GM19397 (cell line): ENCODE measurements at regions not wholly inside any gene's neighbourhood (a gene's known extent, or its start where the extent isn't known, plus 50 kb on each side); places are given as distances from the start of the nearest gene placed in this dataset.
"Not testable (repeated sequence)": the region's sequence is repeated elsewhere in the genome, so short reads cannot be mapped to it uniquely, and the experiment has no call there.

ENCODE experiments used
- ATAC-seq: cut with Tn5 transposase; IDR thresholded peaks from one replicate; pipeline ENCODE4 v1.9.1; 2021; ENCODE audit warnings: mild to moderate bottlenecking, moderate library complexity; ENCODE audit not compliant: unreplicated experiment

DNA sequence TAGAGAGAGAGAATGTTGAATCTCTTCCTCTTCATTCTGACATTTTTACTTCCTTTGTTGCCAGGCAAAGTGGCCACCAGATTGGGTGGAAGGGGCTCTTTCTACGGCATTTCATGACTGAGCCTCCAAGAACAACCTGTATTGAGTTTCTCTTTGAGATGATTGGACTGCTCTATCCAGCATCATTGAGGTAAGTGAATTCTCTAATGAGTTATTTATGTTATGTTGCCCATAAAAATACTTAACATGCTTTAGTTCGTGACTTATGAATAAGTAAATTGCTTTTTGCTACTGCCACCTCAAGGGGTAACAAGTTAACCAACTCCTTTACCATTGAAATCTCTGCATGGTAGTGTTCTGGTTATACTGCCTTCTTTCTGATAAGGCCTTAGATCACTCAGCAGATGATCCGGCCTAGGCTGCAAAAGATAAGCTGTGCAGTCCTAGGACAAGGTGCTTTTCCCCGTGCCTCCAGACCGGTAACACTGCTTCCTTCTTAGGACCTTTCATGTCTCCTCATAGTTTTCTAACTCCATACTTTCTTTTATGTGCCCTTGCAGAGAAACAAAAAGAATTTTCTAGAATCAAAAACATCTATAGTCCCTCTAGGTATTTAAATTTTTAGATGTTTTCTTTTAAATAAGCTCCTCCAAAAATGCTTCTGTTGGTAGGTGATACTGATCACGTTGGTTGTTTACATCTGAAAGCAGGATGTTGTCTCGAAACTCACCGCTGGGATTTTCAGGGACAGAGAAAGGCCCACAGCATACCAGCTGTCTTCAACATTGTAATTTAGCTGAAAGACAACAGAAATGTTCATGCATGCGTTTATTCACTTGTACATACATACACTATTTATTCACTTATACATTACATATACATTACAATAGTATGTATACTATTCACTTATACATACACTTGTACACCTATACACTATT, 157.1 kb upstream of the RBPJ start:
- ATAC-seq, result no peak

DNA sequence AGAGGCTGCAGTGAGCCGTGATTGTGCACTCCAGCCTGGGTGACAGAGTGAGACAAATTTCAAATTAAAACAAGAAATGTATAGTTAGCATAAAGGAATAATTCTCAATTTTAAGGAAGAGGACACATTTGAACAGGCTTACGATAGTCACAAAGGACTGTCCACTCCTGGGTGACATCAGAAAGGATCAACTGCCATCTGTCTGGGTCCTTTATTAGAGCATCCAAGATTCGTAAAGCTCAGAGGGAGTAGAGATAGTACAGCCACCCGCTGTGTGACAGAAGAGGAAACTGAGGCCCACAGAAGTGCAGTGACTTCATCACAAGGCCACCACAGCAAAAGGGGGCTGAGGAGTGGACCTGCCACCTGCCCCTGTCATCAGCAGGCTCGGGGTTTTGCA, 149.3 kb upstream of the RBPJ start:
- no peak for ATAC-seq

DNA sequence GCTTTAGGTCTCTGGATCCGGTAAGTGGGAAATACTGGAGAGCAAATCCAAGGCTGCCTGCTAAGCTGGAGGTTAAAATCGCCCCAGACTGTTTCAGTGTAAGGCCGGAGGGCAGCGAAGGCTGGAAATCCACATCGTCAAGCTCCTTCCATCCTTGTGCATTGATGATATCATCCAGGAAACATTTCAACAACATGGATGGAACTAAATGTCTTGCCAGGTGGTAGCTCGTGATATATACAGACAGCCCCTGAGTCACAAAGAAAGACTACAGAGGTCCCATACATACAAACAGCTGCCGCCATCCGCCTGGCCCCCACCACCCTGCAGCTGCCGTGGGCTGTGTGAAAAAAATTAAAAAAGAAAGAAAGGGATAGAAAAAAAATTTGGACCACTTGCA, 148.9 kb upstream of the RBPJ start:
- ATAC-seq, result no peak

DNA sequence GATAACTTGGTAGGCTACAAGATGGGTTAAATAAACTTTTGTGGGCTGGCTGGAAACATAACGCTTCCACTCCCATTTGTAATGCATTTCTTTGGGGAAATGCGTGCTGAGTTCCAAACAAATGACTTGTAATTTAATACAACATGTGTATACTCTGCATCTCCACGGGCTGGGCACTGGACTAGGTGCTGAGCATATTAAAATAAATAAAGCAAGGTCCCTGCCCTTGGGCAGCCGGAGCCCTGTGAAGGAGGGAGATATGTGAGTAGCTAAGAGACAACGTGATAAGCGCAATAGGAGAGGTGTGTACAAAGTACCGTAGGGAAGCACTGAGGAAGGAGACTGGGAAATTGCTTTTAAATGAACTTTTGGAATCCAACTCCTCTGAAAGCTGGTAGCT, 147.2 kb upstream of the RBPJ start:
- ATAC-seq, result no peak

DNA sequence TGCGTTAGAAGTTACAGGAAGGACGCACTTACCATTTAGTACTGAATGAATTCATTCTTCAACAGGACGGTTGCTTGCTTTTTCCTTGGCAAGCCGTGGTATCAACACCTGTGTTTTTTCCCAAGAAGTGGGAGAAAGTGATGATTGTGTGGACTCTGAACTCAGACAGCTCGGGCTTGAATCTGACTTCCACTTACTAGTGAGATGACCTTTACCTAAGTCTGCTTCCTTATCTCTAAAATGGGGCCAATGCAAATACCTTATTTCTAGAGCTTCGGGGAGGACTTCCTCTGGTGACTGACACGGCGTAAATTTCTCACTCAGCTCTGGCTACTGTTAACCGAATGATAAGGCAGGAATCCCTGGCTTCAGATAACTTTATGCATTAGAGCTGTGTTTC, 146.8 kb upstream of the RBPJ start:
- no peak for ATAC-seq

DNA sequence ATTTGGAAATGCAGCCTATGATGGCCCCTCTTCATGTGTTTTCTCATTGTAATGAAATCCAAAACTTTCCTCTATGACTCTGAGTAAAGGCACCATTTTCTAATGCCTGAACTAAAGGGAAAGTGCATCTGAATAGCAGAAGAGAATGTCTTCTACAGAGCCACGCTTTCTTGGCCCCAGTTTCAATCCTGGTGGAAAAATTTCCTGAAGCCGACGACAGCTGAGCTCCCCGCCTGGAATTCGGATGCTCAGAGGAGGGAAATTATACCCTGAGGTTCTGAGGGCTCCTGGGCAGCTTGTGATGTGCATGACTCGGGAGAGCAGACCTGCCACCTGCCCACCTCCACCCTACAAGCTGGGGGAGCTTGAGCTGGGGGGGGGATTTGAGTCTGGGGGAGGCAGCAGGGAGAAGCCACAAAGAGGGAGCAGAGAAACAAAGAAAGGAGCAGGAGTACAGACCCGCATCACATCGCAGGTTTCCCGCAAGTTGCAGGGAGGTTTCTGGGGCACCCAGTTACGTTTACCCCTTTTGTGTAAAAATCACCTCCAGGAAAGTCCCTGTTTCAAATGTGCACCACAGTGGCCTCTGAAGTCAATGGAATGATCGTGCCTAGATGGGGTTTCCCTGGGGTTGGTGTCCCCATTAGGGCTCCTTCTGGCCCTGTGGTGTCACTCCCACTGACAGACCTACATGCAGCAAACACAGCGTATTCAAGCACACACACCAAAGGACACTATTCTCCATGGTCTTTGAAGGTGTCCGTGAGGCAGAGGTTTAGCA, 145.6 kb upstream of the RBPJ start:
- peak; percentile 54 for ATAC-seq

DNA sequence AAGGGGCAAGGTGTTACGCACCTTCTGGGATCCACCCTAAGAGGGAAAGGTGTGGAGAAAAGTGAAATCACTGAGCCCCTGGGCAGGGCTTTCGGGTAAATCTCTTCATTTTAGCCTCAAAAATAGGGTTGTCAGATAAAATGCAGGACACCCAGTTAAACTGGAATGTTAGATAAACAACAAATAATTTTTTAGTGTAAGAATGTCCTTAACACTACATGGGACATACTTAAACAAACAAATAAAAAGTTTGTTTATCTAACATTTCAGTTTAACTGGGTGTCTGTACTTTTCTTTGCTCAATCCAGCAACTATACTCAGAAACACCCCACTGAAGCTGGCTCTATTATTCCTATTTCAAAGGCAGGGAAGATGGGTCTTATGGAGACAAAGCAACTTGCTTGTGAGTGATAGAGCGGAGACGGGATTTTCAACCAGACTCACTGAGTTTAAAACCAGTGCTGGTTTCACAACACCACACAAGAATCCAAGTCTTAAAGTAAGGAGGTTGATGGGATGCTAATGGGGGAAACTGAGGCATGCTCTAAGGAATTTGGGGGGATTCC, 144.8 kb upstream of the RBPJ start:
- no peak for ATAC-seq

DNA sequence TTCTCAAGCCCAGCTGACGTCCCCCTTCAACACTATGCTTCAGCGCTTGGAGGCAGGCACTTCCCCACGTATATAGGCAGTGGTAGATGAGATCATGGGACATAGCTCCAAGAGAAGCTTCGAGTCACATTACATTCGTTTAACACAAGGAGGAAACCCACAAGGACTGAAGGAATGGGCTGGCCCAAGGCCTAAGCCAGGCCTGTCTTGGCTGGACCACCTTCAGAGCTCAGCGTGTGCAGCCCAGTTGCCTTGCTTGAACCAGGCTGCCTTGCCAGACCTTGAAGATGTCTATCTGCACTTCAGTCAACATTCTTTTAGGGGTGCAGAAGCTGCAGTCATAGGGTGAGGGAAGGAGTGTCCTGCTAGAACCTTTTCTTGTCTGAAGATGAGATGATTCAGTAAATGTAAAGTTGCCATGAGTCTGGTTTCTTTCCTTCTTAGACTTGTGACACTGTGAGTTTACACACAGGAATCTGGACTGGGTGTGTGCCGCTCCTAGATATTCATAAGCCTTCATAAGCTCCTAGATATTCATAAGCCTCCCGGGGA, 144.1 kb upstream of the RBPJ start:
- no peak for ATAC-seq

DNA sequence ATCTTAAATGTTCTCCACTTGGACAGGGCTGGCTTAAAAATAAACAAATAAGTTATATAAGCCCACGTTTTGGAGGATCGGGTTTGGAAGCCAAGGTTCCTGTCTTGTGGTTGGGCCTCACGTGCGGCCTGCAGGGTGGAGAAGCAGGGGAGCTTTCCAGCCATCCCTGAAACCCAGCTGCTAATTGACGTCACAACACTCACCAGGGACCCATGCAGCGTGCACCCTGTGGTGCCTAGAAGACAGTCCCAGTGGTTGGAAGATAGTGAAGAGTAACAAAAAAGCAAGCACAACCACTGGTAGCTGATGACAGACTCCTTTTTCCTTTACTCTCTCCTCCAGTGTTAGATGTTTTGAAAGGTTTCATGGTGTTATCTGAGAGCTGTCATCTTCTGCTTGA, 142.0 kb upstream of the RBPJ start:
- no peak for ATAC-seq

DNA sequence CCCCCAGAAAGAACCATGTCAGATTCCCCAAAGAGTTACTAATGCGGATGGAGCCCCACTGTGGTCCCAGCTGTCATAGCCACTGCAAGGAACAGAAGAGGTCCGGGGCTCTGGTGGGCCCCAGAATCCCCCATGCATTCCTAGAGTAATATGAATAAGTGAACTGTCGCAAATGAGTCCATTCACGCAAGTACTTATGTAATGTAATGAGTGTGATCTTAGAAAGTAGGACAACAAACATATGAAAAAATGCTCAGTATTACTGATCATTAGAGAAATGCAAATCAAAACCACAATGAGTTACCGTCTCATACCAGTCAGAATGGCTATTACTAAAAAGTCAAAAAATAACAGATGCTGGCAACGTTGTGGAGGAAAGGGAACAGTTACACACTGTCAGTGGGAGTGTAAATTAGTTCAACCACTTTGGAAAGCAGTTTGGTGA, 141.5 kb upstream of the RBPJ start:
- peak; percentile 62 for ATAC-seq

DNA sequence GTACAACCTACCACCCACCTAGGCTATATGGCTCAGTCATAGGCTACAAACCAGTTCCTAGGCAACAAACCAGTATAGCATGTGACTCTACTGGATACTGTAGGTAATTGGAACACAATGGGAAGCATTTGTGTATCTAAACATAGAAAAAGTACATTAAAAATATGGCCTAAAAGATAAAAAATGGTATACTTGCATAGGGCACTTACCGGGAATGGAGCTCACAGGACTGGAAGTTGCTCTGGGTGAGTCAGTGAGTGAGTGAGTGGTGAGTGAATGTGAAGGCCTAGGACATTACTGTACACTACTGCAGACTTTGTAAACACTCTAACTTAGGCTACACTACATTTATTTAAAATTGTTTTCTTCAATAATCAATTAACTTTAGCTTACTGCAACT, 139.2 kb upstream of the RBPJ start:
- ATAC-seq, result no peak

DNA sequence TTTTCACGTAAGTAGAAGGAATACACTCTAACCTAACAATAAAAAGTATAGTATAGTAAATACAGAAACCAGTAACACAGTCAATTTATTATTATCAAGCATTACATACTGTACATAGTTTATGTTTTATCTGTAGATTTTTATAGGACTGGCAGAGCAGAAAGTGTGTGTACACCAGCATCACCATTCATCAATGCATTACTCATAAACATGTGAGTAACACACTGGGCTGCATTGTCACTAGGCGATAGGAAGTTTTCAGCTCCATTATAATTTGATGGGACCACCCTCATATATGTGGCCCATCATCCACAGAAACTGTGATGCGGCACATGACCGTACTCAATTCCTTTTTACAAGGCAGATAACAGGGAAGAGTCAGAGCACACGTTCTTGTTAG, 137.8 kb upstream of the RBPJ start:
- no peak for ATAC-seq

DNA sequence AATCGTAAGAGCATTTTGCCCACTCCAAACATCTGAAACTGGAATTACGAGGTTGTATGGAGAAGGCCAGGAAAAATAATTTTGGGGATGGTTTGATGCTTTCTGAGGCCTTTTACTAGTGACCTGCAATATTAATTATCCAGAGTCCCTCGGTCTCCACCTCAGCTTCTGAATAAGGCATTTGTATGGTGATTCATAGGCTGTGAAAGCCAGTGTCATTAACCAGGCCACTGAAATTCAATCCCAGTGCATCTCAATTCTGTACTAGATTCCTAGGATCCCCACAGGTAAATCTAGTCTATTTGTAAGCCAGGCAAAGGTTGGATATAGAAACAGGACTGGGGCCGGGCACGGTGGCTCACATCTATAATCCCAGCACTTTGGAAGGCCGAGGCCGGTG, 135.4 kb upstream of the RBPJ start:
- ATAC-seq, result no peak

DNA sequence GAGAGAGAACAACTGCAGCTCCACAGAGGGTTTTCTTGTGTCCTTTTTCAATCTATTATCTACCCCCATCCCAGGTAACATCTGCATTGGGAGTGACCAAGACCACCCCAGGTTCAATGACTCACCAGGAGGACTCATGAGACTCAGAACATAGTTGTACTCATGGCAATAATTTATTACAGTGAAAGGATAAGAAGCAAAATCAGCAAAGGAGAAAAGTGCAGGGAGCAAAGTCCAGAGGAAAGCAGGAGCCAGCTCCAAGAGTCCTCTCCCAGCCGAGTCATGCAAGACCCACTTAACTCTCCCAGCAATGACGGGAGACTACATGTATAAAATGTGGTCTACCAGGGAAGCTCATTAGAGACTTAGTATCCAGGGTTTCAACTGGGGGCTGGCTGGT, 129.5 kb upstream of the RBPJ start:
- no peak for ATAC-seq

DNA sequence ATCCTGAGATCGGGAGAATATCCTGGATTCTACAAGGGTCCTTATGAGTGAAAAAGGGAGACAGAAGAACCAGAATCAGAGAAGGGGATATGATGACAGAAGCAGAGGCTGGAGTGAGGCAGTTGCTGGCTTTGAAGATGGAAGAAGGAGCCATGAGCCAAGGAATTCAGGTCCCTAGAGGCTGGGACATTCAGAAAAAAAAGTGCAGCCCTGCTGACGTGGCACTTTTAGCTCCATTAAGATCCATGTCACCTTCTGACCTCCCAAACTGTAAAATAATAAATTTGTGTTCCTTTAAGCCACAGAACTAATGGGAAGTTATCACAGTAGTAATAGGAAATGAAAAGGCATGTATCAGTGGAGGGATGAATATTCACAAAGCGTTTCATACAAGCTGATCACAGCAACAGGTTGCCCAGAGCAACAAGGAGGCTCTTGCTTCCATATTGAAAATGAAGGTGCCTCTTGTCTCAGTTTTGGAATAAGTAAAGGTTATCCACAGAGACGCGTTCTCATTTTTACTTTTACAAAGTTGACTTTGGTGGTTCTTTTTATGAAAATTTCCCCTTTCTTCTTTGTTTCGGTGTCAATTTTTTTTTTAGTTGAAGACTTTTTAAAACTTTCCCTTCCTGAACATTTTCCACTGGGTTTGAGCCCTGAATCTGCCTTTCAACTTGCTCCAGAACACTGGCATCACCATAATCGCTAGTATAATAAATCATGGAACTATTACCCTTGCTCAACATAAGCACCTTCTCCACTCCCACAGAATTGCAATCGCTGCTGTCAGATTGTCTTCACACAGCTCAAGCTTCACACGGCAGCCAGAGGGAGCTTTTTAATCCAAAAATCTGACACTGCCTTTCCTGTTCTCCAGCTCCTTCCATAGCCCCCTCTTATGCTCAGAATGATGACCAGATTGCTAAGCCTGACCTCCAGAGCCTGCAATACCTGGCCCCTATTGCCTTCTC, 127.6 kb upstream of the RBPJ start:
- ATAC-seq, result no peak

DNA sequence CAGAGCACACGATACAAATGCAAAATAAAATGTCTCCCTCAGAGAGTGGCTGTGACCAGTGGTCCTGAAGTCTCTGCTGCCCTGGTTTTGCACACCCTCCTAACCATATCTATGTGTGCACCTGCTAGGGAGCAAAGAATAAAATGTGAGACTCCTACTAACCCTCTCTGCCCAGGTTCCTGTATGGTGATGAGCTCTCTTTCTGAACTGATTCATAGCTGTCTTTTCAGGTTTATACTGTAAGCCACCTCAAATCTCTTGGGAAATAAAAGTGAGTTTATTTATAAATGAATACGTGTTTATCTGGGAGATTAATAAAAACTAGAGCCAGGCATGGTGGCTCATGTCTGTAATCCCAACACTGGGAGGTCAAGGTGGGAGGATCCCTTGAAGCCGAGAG, 126.0 kb upstream of the RBPJ start:
- ATAC-seq, result no peak

DNA sequence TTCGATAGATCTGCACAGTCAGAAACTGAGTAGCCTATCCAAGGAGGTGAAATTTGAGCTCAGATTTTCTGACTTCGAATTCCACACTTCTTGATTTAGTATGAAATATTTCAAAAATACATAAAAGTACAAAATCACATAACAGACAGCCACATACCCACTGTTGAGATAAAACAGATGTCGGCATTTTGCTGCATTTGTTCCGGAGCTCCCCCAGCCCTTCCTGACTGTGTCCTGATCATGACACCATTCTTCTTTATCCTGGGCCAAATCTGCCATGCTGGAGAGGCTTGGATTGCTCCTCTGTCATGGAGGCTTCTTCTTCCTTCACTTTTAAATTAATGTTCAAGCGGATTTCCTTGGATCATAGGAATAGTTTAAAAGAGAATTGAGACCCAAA, 124.2 kb upstream of the RBPJ start:
- no peak for ATAC-seq

DNA sequence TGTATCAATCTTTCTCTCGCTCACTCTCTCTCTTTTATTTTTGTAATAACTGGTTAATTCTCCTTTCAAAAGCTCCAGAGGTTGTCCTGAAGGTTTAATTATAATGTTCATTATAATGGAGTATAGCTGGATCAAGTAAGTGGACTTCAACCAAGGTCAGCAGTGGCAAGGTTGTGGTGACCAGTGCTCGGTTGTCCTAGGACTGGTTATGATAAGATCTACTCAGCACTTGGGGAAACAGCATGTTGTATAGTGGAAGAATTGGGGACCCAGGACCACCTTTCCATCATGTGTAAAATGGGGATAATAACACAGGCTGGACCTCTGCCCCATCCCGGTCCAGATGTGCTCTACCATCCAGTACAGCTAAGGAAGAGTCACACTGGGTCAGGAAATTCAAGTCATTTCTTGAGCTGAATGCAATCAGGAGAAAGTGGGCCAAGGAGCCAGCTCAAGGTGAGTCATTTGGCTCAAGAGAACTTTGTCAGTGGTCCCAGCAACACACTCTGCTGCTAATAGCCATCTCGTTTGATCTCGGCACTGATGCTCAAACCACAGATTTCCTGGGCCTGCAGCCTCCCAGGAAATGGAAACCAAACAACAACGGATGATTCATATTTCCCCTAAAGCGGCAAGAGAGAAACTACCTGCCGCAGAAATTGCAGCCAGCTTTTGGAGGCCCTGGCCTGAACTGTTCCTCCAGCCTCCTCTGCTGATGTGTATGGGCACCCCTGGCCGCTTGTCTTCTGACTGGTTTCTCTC, 123.6 kb upstream of the RBPJ start:
- peak; percentile 79 for ATAC-seq

DNA sequence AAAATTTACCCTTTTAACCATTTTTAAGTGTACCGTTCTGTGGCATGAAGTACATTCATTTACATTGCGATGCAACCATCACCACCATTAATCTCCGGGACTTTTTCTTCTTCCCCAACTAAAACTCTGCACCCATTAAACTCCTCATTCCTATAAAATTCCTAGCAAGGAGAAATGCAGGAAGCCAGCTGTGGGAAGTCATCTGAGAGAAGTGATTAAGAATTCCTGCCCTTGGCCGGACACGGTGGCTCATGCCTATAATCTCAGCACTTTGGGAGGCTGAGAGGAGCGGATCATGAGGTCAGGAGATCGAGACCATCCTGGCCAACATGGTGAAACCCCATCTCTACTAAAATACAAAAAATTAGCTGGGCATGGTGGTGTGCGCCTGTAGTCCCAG, 121.9 kb upstream of the RBPJ start:
- not testable (repeated sequence) for ATAC-seq

DNA sequence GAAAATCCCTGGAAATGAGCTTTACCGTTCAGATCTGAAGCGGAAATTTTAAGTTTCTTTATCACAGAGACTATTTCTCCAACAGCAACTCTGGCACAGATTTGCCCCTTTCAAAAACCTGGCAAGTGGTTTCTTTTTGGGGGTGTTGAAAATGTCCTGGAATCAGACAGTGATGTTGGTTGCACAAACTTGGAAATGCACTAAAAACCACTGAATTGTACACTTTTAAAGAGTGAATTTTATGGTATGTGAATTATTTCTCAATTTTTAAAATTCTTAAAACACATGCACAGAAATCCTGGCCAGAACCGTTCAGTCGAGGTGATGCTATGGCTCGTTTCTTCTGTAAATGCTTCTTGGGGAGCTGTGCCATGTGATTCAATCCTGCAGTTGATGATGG, 121.2 kb upstream of the RBPJ start:
- ATAC-seq, result no peak
